Activated T-helper 1 cell treated with Interleukin-2 at 50 U/mL for 16 hours (primary cell): ENCODE measurements at regions not wholly inside any gene's neighbourhood (a gene's known extent, or its start where the extent isn't known, plus 50 kb on each side); places are given as distances from the start of the nearest gene placed in this dataset.

Source experiments
- DNase-seq: peaks from one replicate; pipeline ENCODE4 v3.0.0-alpha.2; 2020; ENCODE audit warnings: low read depth

- no peak for DNase-seq
Observed at GRCh38 chr21:16363518-16363917, 633.7 kb downstream of the USP25 start.

- no peak for DNase-seq
Observed at GRCh38 chr21:16366207-16366606, 636.4 kb downstream of the USP25 start.

- DNase-seq, result no peak
Observed at GRCh38 chr21:16367079-16367478, 637.3 kb downstream of the USP25 start.

GRCh38 chr21:16370186-16370585 is 640.4 kb downstream of the USP25 start:
- no peak for DNase-seq

- no peak for DNase-seq
Observed at GRCh38 chr21:16372586-16372985, 642.8 kb downstream of the USP25 start.

- DNase-seq, result no peak
Observed at GRCh38 chr21:16376673-16377072, 646.9 kb downstream of the USP25 start.

- no peak for DNase-seq
Observed at GRCh38 chr21:16377120-16377658, 647.4 kb downstream of the USP25 start.

- DNase-seq, result no peak
Observed at GRCh38 chr21:16377857-16378256, 648.1 kb downstream of the USP25 start.

GRCh38 chr21:16378525-16378924 is 648.7 kb downstream of the USP25 start:
- DNase-seq, result no peak

- no peak for DNase-seq
Observed at GRCh38 chr21:16388291-16388690, 658.5 kb downstream of the USP25 start.

- no peak for DNase-seq
Observed at GRCh38 chr21:16388911-16389560, 659.3 kb downstream of the USP25 start.

GRCh38 chr21:16389643-16390042 is 659.9 kb downstream of the USP25 start:
- DNase-seq, result no peak

- DNase-seq, result no peak
Observed at GRCh38 chr21:16395285-16395684, 665.5 kb downstream of the USP25 start.

GRCh38 chr21:16402752-16403151 is 673.0 kb downstream of the USP25 start:
- DNase-seq, result no peak

GRCh38 chr21:16404776-16405175 is 675.0 kb downstream of the USP25 start:
- no peak for DNase-seq

GRCh38 chr21:16406355-16406754 is 676.6 kb downstream of the USP25 start:
- no peak for DNase-seq

GRCh38 chr21:16407403-16408240 is 677.8 kb downstream of the USP25 start:
- DNase-seq, result no peak

GRCh38 chr21:16408280-16408679 is 678.5 kb downstream of the USP25 start:
- no peak for DNase-seq

GRCh38 chr21:16409352-16409751 is 679.6 kb downstream of the USP25 start:
- no peak for DNase-seq

GRCh38 chr21:16418226-16418625 is 688.4 kb downstream of the USP25 start:
- no peak for DNase-seq

GRCh38 chr21:16418642-16419041 is 688.9 kb downstream of the USP25 start:
- DNase-seq, result no peak

- no peak for DNase-seq
Observed at GRCh38 chr21:16419188-16419921, 689.6 kb downstream of the USP25 start.
